22Rv1 (cell line): ENCODE measurements at regions not wholly inside any gene's neighbourhood (a gene's known extent, or its start where the extent isn't known, plus 50 kb on each side); places are given as distances from the start of the nearest gene placed in this dataset.

ENCODE experiments used
- ZFX ChIP-seq: fragments of 450-650 bp; IDR thresholded peaks from 2 replicates; pipeline ENCODE4 v1.6.1; 2017; ENCODE audit warnings: antibody characterized with exemption, borderline replicate concordance
- TF ChIP-seq, protein P1 (sequence below): fragments of 450-650 bp; IDR thresholded peaks from 2 replicates; pipeline ENCODE4 v1.5.1; 2017; ENCODE audit warnings: mild to moderate bottlenecking

DNA sequence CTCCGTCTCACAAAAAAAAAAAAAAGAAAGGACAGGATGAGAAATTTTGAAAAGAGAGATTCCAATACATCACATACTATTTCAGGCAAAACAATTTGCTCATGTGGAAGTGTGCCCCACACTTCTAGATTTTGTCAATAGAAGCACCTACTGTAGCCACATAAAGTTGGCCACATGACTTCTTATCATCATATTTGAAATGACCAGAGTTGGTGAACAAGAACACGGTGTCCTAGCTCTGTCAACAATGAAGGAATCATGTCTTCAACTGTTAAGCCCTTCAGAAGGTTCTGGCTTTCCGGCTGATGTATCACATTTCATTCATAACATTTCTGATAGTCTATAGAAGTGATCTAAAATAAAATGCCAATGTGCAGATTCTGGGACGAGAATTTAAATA, 534.5 kb downstream of the TMEM114 start:
- TF ChIP-seq, protein P1, sequence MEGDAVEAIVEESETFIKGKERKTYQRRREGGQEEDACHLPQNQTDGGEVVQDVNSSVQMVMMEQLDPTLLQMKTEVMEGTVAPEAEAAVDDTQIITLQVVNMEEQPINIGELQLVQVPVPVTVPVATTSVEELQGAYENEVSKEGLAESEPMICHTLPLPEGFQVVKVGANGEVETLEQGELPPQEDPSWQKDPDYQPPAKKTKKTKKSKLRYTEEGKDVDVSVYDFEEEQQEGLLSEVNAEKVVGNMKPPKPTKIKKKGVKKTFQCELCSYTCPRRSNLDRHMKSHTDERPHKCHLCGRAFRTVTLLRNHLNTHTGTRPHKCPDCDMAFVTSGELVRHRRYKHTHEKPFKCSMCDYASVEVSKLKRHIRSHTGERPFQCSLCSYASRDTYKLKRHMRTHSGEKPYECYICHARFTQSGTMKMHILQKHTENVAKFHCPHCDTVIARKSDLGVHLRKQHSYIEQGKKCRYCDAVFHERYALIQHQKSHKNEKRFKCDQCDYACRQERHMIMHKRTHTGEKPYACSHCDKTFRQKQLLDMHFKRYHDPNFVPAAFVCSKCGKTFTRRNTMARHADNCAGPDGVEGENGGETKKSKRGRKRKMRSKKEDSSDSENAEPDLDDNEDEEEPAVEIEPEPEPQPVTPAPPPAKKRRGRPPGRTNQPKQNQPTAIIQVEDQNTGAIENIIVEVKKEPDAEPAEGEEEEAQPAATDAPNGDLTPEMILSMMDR = no peak
- TF ChIP-seq ZFX = no peak
